ENCODE measurements at regions not wholly inside any gene's neighbourhood (a gene's known extent, or its start where the extent isn't known, plus 50 kb on each side); places are given as distances from the start of the nearest gene placed in this dataset.

DNA sequence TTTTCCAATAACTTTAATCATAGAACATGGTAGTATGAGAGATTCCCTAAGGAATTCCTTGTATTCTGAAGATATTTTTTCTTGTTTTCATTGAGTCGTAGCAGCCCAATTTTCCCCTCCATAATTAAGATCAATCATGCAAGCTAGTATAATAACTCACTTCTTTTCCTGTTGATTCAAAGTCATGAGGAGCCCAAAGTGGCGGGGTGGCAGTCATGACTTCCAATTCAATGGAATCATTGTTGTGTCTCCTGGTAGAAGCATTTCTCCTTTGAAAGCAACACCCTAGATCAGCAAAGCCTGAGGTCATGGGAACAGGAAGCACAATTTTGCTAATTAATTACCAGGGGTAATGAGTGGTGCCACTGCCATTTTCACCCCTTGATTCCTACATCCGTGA, 77.6 kb upstream of the MAGI2 start:
- TF ChIP-seq, protein P1, sequence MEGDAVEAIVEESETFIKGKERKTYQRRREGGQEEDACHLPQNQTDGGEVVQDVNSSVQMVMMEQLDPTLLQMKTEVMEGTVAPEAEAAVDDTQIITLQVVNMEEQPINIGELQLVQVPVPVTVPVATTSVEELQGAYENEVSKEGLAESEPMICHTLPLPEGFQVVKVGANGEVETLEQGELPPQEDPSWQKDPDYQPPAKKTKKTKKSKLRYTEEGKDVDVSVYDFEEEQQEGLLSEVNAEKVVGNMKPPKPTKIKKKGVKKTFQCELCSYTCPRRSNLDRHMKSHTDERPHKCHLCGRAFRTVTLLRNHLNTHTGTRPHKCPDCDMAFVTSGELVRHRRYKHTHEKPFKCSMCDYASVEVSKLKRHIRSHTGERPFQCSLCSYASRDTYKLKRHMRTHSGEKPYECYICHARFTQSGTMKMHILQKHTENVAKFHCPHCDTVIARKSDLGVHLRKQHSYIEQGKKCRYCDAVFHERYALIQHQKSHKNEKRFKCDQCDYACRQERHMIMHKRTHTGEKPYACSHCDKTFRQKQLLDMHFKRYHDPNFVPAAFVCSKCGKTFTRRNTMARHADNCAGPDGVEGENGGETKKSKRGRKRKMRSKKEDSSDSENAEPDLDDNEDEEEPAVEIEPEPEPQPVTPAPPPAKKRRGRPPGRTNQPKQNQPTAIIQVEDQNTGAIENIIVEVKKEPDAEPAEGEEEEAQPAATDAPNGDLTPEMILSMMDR (conservative IDR thresholded peaks at IDR 0.05; ENCODE audit: low read depth, low read length), result no peak
- TF ChIP-seq EZH2 (IDR thresholded peaks at IDR 0.05; ENCODE audit: low read length, unreplicated experiment) (no peak), EZH2phosphoT487 (IDR thresholded peaks at IDR 0.05; ENCODE audit: borderline replicate concordance, low read length) (no peak)

Data from PC-3 (cell line).